GM12891 (cell line): ENCODE measurements at regions not wholly inside any gene's neighbourhood (a gene's known extent, or its start where the extent isn't known, plus 50 kb on each side); places are given as distances from the start of the nearest gene placed in this dataset.

Source experiments
- POLR2A ChIP-seq: IDR thresholded peaks from 2 replicates; pipeline ENCODE4 v1.6.1; 2011; ENCODE audit warnings: low read depth, low read length, control low read depth
- TAF1 ChIP-seq: IDR thresholded peaks from 2 replicates; pipeline ENCODE4 v1.6.1; 2011; ENCODE audit warnings: low read depth, low read length, control low read depth

DNA sequence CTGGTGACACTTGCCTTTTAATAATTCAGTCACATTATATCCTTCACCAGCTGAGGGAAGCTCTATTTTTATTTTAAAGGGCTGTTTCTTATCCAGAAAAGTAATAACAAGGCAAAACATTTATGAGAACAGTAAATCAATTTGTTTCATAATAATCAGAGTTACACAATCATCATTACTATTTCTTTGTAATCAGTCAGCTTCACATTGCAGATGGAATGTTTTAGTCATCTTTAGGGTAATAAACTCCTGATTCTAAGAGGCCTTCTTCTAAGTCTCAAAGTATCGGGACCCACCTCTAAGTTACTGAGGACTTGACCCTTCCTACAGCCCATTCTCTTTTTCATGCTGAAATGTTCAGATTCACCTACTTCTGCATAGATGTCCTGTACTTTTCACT, 298.3 kb upstream of the TGFBR2 start:
- no peak for TF ChIP-seq POLR2A
- TF ChIP-seq TAF1: no peak
